ENCODE measurements at regions not wholly inside any gene's neighbourhood (a gene's known extent, or its start where the extent isn't known, plus 50 kb on each side); places are given as distances from the start of the nearest gene placed in this dataset.

DNA sequence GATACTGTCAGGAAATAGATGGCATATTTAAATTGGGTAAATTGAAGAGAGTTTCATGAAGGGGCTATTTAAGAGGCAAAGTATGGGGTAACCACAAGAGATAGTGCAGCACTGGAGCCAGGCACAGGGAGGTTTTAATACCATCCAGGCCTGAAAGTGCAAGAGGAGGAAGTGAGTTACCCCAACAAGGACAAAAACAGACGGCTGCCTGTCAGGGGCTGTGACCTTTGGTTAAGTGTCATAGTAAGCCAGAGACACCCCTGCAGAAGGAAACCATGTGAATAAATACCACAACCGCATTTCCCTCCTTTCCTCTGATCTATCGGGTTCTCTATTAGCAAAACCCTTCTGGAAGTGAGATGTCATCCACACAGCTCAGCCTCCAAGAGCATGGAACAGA is 122.0 kb upstream of the DHRS4 start:
- WGBS, 2 experiments (ENCODE audit: extremely low coverage in 2 of 2, insufficient read length in 1 of 2), result no CpG with 5 or more reads among the region's 3 CpGs
- H3K18ac ChIP-seq (ENCODE audit: low read depth, low read length), result no peak overlapping the region
- H2AK9ac ChIP-seq (replicated peaks; ENCODE audit: low read depth, low read length, poor library complexity), result no peak overlapping the region
- no peak overlapping the region for H3K4ac ChIP-seq (ENCODE audit: low read depth, low read length)
- POLR2A ChIA-PET (ENCODE audit: unreplicated experiment), result no interaction called here
- no peak overlapping the region for H2BK15ac ChIP-seq (ENCODE audit: low read depth, low read length)
- H3K14ac ChIP-seq (replicated peaks; ENCODE audit: low read depth, low read length), result no peak overlapping the region
- no peak overlapping the region for H2AFZ ChIP-seq (replicated peaks; ENCODE audit: low read length, poor library complexity)
- H4K8ac ChIP-seq (ENCODE audit: low read depth in 2 of 2, low read length in 2 of 2), result no peak overlapping the region
- no peaks in the 10 kb centered on the region for H4K20me1 ChIP-seq (ENCODE audit: insufficient read depth, low read length)
- dilution Hi-C loops (cut with HindIII; ENCODE audit: low sequenced_read_pairs, unreplicated experiment) (no loop called here), in situ Hi-C loops (cut with MboI; ENCODE audit: low sequenced_read_pairs) (no loop called here), intact Hi-C loops (cut with micrococcal nuclease) (no loop called here)
- H3K9me1 ChIP-seq (ENCODE audit: insufficient read depth, low read length), result no peaks in the 10 kb centered on the region
- CTCF ChIA-PET, result interaction anchor here (1.6 kb wide), 1 partner anchor 199 kb away, joined by 3 read pairs; no protein-coding TSS in a partner anchor
- H2BK20ac ChIP-seq (ENCODE audit: low read depth, low read length), result no peak overlapping the region
- no peak overlapping the region for H2BK120ac ChIP-seq (ENCODE audit: low read depth, low read length)
- BruUV-seq (replicated peaks), result no TSS peak
- H3K4me1 ChIP-seq (ENCODE audit: control insufficient read depth, insufficient read depth, low read length), result no peaks in the 10 kb centered on the region
- no peak overlapping the region for H3K56ac ChIP-seq (ENCODE audit: extremely low read depth, insufficient read depth, low read length)
- H3K23ac ChIP-seq (ENCODE audit: low read depth, low read length), result no peak overlapping the region
- no peak overlapping the region for H3K27ac ChIP-seq (ENCODE audit: insufficient read depth, low read length)
- no peak overlapping the region for H2BK5ac ChIP-seq (ENCODE audit: low read depth, low read length, poor library complexity, severe bottlenecking)
- DNase-seq, result no peak
- H3K36me3 ChIP-seq (ENCODE audit: control insufficient read depth, insufficient read depth, low read length), result no peaks in the 10 kb centered on the region
- no peak overlapping the region for H2AK5ac ChIP-seq (ENCODE audit: low read depth, low read length)
- H3K9me3 ChIP-seq (ENCODE audit: control insufficient read depth, insufficient read depth, low read length), result no peaks in the 10 kb centered on the region
- TF ChIP-seq RFX5 (IDR thresholded peaks at IDR 0.05; ENCODE audit: low read depth, low read length) (no peak), NFE2L2 (IDR thresholded peaks at IDR 0.05; ENCODE audit: low read depth, low read length) (no peak), MAZ (IDR thresholded peaks at IDR 0.05; ENCODE audit: borderline replicate concordance, low read depth, low read length) (no peak), BHLHE40 (IDR thresholded peaks at IDR 0.05; ENCODE audit: low read depth, low read length) (no peak), MXI1 (IDR thresholded peaks at IDR 0.05; ENCODE audit: borderline replicate concordance, low read depth, low read length) (no peak), POLR2A (IDR thresholded peaks at IDR 0.05; ENCODE audit: low read depth, low read length) (no peak), MAFK (IDR thresholded peaks at IDR 0.05; ENCODE audit: low read depth, low read length) (no peak), CEBPB (IDR thresholded peaks at IDR 0.05; ENCODE audit: low read depth, low read length) (no peak)
- TF ChIP-seq, protein P1, sequence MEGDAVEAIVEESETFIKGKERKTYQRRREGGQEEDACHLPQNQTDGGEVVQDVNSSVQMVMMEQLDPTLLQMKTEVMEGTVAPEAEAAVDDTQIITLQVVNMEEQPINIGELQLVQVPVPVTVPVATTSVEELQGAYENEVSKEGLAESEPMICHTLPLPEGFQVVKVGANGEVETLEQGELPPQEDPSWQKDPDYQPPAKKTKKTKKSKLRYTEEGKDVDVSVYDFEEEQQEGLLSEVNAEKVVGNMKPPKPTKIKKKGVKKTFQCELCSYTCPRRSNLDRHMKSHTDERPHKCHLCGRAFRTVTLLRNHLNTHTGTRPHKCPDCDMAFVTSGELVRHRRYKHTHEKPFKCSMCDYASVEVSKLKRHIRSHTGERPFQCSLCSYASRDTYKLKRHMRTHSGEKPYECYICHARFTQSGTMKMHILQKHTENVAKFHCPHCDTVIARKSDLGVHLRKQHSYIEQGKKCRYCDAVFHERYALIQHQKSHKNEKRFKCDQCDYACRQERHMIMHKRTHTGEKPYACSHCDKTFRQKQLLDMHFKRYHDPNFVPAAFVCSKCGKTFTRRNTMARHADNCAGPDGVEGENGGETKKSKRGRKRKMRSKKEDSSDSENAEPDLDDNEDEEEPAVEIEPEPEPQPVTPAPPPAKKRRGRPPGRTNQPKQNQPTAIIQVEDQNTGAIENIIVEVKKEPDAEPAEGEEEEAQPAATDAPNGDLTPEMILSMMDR (conservative IDR thresholded peaks at IDR 0.05; ENCODE audit: low read depth, low read length), result no peak
- no peak overlapping the region for H4K5ac ChIP-seq (ENCODE audit: low read depth, low read length)
- no peak overlapping the region for H3K4me3 ChIP-seq (ENCODE audit: insufficient read depth, low read depth, low read length)
- no peak for ATAC-seq (ENCODE audit: low read depth)
- H3K27me3 ChIP-seq (ENCODE audit: control insufficient read depth, insufficient read depth, low read length), result peaks cover 7% of the 10 kb centered on the region
- H3K4me2 ChIP-seq (ENCODE audit: low read depth, low read length), result no peak overlapping the region
- H3K9ac ChIP-seq (ENCODE audit: low read depth, low read length), result no peak overlapping the region
- no peak overlapping the region for H4K91ac ChIP-seq (ENCODE audit: insufficient read depth, low read depth, low read length)
- no peaks in the 10 kb centered on the region for H3K79me1 ChIP-seq (ENCODE audit: low read depth in 1 of 2, low read length in 2 of 2)

All from IMR-90 (cell line).